Activated CD8-positive, alpha-beta memory T cell treated with anti-CD3 and anti-CD28 coated beads, Interleukin-2, amount 10 ng/mL, durations not matched to agents 7 days and 5 days (primary cell): ENCODE measurements at regions not wholly inside any gene's neighbourhood (a gene's known extent, or its start where the extent isn't known, plus 50 kb on each side); places are given as distances from the start of the nearest gene placed in this dataset.
"Not testable (repeated sequence)": the region's sequence is repeated elsewhere in the genome, so short reads cannot be mapped to it uniquely, and the experiment has no call there.

Experiments used
- ATAC-seq: fragments of 150-1000 bp; cut with Tn5 transposase; one replicate; pipeline ENCODE4 v1.10.0; 2021; ENCODE audit warnings: moderate library complexity
- CTCF ChIA-PET: fragments of 350-600 bp; sonication (Branson Sonifier 250); formaldehyde crosslinking; loops from one replicate; lab custom pipeline; 2021; ENCODE audit warnings: antibody characterized with exemption; lab: Charles Lee
- DNase-seq: peaks from one replicate; pipeline ENCODE4 v3.0.0-alpha.2; 2020
- H3K27ac Mint-ChIP-seq: one replicate; pipeline ENCODE4 v1.8.0; 2021; ENCODE audit warnings: mild to moderate bottlenecking, mixed read lengths
- H3K27me3 Mint-ChIP-seq: one replicate; pipeline ENCODE4 v1.8.0; 2021; ENCODE audit warnings: mixed read lengths
- H3K36me3 Mint-ChIP-seq: one replicate; pipeline ENCODE4 v1.8.0; 2021; ENCODE audit warnings: mild to moderate bottlenecking, mixed read lengths
- H3K4me1 Mint-ChIP-seq: one replicate; pipeline ENCODE4 v1.8.0; 2021; ENCODE audit warnings: mixed read lengths
- H3K4me3 Mint-ChIP-seq: one replicate; pipeline ENCODE4 v1.8.0; 2021; ENCODE audit warnings: mild to moderate bottlenecking, moderate library complexity, mixed read lengths
- H3K9me3 Mint-ChIP-seq: one replicate; pipeline ENCODE4 v1.8.0; 2022; ENCODE audit warnings: low read depth, mixed read lengths

- Mint-ChIP-seq H3K27ac (no peak overlapping the region), H3K36me3 (no peaks in the 10 kb centered on the region)
- no peak for ATAC-seq
Observed at GRCh38 chr4:85209161-85209560, 242.7 kb upstream of the WDFY3 start.

DNA sequence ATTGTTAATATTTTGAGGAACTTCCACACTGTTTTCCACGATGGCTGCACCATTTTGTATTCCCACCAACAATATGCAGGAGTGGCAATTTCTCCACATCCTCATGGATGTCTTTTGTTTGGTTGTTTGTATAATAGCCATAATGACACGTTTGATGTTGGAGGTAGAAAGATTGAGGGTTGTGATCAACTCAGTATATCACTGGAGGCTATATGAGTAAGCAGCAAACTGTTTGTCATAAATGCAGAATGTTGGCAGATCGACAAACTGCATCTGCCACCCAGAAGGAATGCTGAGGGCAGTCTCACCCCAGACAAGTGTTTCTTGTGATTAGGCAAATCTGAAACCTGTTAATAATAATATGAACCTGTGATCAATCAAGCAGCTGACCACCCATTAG, 243.9 kb upstream of the WDFY3 start:
- Mint-ChIP-seq H3K27ac (no peak overlapping the region), H3K4me3 (no peak overlapping the region), H3K36me3 (no peaks in the 10 kb centered on the region), H3K9me3 (peaks cover 3% of the 10 kb centered on the region), H3K27me3 (no peaks in the 10 kb centered on the region), H3K4me1 (no peaks in the 10 kb centered on the region)
- DNase-seq (no peak), ATAC-seq (no peak)
- CTCF ChIA-PET = no interaction called here

More at GRCh38 chr4:85209161-85209560, 242.7 kb upstream of the WDFY3 start:
- DNase-seq = no peak
- Mint-ChIP-seq H3K4me1 (no peaks in the 10 kb centered on the region), H3K27me3 (no peaks in the 10 kb centered on the region), H3K4me3 (no peak overlapping the region), H3K9me3 (peaks cover 3% of the 10 kb centered on the region)
- CTCF ChIA-PET = no interaction called here

DNA sequence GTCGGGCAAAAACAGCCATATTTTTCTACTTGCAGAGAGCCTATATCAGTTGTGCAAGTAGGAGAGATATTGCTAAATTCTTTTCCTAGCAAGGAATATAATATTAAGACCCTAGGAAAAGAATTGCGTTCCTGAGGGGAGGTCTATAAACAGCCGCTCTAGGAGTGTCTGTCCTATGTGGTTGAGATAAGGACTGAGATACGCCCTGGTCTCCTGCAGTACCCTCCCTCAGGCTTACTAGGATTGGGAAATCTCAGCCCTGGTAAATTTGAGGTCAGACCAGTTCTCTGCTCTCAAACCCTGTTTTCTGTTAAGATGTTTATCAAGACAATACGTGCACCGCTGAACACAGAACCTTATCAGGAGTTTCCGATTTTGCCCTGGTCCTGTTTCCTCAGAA, 250.1 kb upstream of the WDFY3 start:
- CTCF ChIA-PET, H3K4me1 Mint-ChIP-seq, H3K27ac Mint-ChIP-seq, H3K36me3 Mint-ChIP-seq, H3K27me3 Mint-ChIP-seq, H3K4me3 Mint-ChIP-seq, H3K9me3 Mint-ChIP-seq, DNase-seq, ATAC-seq: not testable (repeated sequence)

GRCh38 chr4:85218756-85219155, 252.3 kb upstream of the WDFY3 start:
- CTCF ChIA-PET = no interaction called here
- no peaks in the 10 kb centered on the region for H3K4me1 Mint-ChIP-seq
- no peaks in the 10 kb centered on the region for H3K27me3 Mint-ChIP-seq
- H3K36me3 Mint-ChIP-seq = no peaks in the 10 kb centered on the region
- H3K9me3 Mint-ChIP-seq = no peaks in the 10 kb centered on the region
- ATAC-seq (no peak), DNase-seq (no peak)
- no peak overlapping the region for H3K27ac Mint-ChIP-seq
- H3K4me3 Mint-ChIP-seq = no peak overlapping the region

DNA sequence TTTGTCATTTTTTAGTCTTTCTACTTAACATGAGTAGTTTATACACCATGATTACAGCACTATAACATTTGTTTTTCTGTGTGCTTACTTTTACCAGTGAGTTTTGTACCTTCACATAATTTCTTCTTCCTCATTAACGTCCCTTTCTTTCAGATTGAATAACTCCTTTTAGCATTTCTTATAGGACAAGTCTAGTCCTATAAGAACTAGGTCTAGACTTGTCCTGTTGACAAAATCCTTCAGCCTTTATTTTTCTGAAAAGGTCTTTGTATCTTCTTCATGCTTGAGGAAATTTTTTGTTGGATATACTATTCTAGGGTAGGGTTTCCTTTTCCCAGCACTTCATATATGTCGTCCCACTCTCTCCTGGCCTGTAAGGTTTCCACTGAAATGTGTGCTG, 253.3 kb upstream of the ARHGAP24 start:
- no peak overlapping the region for H3K4me3 Mint-ChIP-seq
- no peak overlapping the region for H3K27ac Mint-ChIP-seq
- H3K36me3 Mint-ChIP-seq = no peaks in the 10 kb centered on the region
- H3K4me1 Mint-ChIP-seq = no peaks in the 10 kb centered on the region
- no peaks in the 10 kb centered on the region for H3K9me3 Mint-ChIP-seq
- H3K27me3 Mint-ChIP-seq = no peaks in the 10 kb centered on the region
- DNase-seq (no peak), ATAC-seq (no peak)
- CTCF ChIA-PET = no interaction called here

DNA sequence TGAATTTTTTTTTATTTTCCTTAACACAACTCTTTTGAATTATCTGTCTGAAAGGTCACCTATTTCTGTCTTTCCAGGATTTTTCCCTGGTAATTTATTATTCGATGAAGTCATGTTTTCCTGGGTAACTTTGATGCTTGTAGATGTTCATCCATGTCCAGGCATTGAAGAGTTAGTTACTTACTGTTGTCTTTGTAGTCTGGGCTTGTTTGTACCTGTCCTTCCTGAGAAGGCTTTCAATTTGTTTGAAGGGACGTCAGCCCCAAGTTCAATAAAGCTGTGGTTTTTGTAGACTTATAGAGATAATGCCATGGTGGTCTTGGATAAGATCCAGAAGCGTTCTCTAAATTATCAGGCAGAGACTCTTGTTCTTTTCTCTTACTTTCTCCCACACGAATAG, 252.4 kb upstream of the ARHGAP24 start:
- no peaks in the 10 kb centered on the region for H3K9me3 Mint-ChIP-seq
- CTCF ChIA-PET = no interaction called here

DNA sequence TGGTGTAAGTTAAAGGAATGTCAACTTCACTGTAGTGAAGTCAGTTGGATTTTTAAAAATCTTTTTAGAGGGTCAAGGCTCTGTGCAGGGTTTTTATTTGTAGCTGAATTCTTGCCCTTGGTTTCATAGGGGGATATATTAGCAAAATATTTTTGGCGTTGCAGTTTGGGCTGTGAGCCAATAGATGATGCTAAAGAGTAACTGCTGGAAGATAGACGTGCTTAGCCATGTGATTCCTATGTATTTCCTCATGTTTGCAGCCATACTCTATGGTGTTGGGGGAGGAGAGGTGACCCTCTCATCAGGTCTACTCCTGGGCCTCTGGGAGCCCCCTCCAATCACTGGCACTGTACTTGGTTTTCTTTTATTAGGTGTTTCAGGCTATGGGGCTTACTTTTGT, 246.7 kb upstream of the ARHGAP24 start:
- CTCF ChIA-PET = no interaction called here
- no peak for ATAC-seq
- no peaks in the 10 kb centered on the region for H3K27me3 Mint-ChIP-seq

More for the DNA sequence above, 252.4 kb upstream of the ARHGAP24 start:
- H3K27me3 Mint-ChIP-seq = no peaks in the 10 kb centered on the region
- DNase-seq (no peak), ATAC-seq (no peak)
- no peak overlapping the region for H3K4me3 Mint-ChIP-seq
- H3K27ac Mint-ChIP-seq = no peak overlapping the region
- no peaks in the 10 kb centered on the region for H3K4me1 Mint-ChIP-seq
- no peaks in the 10 kb centered on the region for H3K36me3 Mint-ChIP-seq

DNA sequence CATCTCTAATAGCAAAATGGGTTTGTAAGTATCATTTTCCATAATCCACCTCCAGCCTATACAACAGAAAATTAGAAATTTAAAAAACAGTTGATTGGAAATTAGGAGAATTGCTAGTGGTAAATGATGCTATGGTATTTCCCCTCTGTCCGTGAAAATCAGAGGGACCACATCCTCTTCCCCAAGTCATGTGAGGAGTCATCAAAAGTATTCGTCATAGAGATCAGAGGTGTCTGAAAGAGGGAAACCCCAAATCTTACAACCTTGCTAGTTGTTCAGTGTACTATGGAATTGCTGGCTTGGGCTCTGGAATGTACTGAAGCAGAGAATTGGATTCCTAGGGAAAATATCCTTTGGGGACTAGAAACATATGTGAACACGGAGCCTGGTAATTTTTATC, 241.4 kb upstream of the ARHGAP24 start:
- DNase-seq (no peak), ATAC-seq (no peak)
- Mint-ChIP-seq H3K9me3 (no peaks in the 10 kb centered on the region), H3K4me3 (no peak overlapping the region), H3K36me3 (no peaks in the 10 kb centered on the region), H3K4me1 (no peaks in the 10 kb centered on the region), H3K27ac (no peak overlapping the region), H3K27me3 (no peaks in the 10 kb centered on the region)
- CTCF ChIA-PET = no interaction called here

More for the DNA sequence above, 246.7 kb upstream of the ARHGAP24 start:
- H3K4me3 Mint-ChIP-seq = no peak overlapping the region
- no peaks in the 10 kb centered on the region for H3K4me1 Mint-ChIP-seq
- no peak overlapping the region for H3K27ac Mint-ChIP-seq
- DNase-seq = no peak
- no peaks in the 10 kb centered on the region for H3K9me3 Mint-ChIP-seq
- no peaks in the 10 kb centered on the region for H3K36me3 Mint-ChIP-seq

DNA sequence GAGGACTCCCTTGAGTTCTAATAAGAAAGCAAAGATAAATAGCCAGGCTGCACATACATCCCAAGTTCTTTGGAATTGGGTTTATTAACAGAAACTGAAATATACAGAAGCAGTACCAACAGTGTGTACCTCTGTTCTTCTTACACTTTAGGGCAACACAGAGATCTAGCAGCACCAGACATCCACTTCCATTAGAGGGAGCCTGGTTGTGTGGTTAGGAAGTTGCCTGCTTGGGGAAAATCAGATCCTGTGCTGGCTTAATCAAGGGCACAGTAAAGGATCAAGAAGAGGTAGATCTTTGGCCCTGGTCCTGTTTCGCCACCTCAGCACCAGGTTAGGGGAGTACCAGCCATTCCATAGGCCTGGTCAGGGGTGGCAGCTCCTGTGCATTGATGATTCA, 231.1 kb upstream of the ARHGAP24 start:
- Mint-ChIP-seq H3K9me3 (peaks cover 14% of the 10 kb centered on the region), H3K36me3 (no peaks in the 10 kb centered on the region), H3K27me3 (no peaks in the 10 kb centered on the region), H3K27ac (no peak overlapping the region), H3K4me3 (no peak overlapping the region), H3K4me1 (no peaks in the 10 kb centered on the region)
- no peak for DNase-seq
- no peak for ATAC-seq
- CTCF ChIA-PET = no interaction called here

GRCh38 chr4:85244638-85245037, 230.3 kb upstream of the ARHGAP24 start:
- CTCF ChIA-PET = no interaction called here
- peaks cover 14% of the 10 kb centered on the region for H3K9me3 Mint-ChIP-seq
- ATAC-seq (no peak), DNase-seq (no peak)
- no peak overlapping the region for H3K4me3 Mint-ChIP-seq
- H3K4me1 Mint-ChIP-seq = no peaks in the 10 kb centered on the region
- no peaks in the 10 kb centered on the region for H3K27me3 Mint-ChIP-seq
- H3K36me3 Mint-ChIP-seq = no peaks in the 10 kb centered on the region
- no peak overlapping the region for H3K27ac Mint-ChIP-seq

- CTCF ChIA-PET = interaction anchor here (0.6 kb wide), 1 partner anchor 35 kb away, joined by 3 read pairs; no protein-coding TSS in a partner anchor
- Mint-ChIP-seq H3K27ac (no peak overlapping the region), H3K27me3 (no peaks in the 10 kb centered on the region), H3K36me3 (no peaks in the 10 kb centered on the region), H3K4me1 (no peaks in the 10 kb centered on the region), H3K4me3 (no peak overlapping the region), H3K9me3 (peaks cover 12% of the 10 kb centered on the region)
- ATAC-seq = no peak
- DNase-seq = no peak
Observed at GRCh38 chr4:85246055-85246454, 228.9 kb upstream of the ARHGAP24 start.

- CTCF ChIA-PET = no interaction called here
- Mint-ChIP-seq H3K27me3 (no peaks in the 10 kb centered on the region), H3K4me3 (no peak overlapping the region), H3K9me3 (peaks cover 11% of the 10 kb centered on the region), H3K4me1 (no peaks in the 10 kb centered on the region), H3K27ac (no peak overlapping the region), H3K36me3 (no peaks in the 10 kb centered on the region)
- DNase-seq (no peak), ATAC-seq (no peak)
Observed at GRCh38 chr4:85250852-85251251, 224.1 kb upstream of the ARHGAP24 start.

DNA sequence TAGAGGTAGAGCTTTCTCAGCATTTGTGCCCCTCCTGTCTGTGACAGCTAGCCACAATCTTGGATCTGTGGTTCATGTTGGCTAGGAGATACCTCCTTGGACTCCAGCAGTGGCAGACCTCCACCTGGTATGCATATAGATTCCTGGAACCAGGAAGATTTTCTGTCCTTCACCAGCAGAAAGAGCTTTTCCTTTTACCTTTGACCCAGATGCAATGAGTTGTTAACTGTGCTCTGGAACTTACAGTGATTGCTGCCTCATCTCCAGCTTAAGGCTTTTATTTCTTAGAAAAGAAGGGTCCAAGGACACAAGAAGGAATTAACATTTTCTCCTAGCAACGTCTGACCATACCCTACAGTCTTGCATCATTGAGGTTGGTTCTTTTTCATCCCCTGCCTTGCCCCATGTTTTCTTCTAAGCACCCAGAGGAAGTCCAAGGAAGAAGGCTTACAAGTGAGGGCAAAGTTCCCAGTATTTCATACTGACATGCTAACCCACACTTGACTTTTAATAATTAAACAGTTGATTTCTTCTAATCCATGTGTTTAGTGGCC, 217.1 kb upstream of the ARHGAP24 start:
- no peaks in the 10 kb centered on the region for H3K27me3 Mint-ChIP-seq
- no peak overlapping the region for H3K4me3 Mint-ChIP-seq
- no peaks in the 10 kb centered on the region for H3K4me1 Mint-ChIP-seq
- CTCF ChIA-PET = no interaction called here
- no peak overlapping the region for H3K27ac Mint-ChIP-seq
- H3K9me3 Mint-ChIP-seq = peaks cover 7% of the 10 kb centered on the region
- no peak for ATAC-seq
- no peak for DNase-seq
- H3K36me3 Mint-ChIP-seq = no peaks in the 10 kb centered on the region

DNA sequence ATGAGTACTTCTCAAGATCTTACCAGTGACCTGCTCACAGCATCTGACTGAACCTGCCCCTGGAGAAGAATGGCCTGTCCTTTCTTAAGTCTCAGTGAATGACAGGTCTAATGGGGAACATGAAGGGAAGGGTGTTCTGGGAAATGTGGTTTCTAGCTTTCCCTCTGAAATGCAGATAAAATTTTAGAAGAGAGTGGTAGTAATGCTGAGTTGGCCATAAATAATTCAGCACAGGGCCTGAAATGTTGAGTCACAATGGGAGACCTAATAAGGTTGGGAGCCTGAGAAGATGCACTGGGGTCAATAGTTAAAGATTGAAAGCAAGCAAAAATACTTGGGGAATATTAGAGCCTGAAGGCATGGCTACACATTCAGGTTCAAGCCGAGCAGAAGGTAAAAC, 214.9 kb upstream of the ARHGAP24 start:
- Mint-ChIP-seq H3K9me3 (peaks cover 4% of the 10 kb centered on the region), H3K27me3 (no peaks in the 10 kb centered on the region), H3K36me3 (no peaks in the 10 kb centered on the region), H3K27ac (no peak overlapping the region), H3K4me1 (no peaks in the 10 kb centered on the region), H3K4me3 (no peak overlapping the region)
- no peak for DNase-seq
- CTCF ChIA-PET = no interaction called here
- no peak for ATAC-seq

DNA sequence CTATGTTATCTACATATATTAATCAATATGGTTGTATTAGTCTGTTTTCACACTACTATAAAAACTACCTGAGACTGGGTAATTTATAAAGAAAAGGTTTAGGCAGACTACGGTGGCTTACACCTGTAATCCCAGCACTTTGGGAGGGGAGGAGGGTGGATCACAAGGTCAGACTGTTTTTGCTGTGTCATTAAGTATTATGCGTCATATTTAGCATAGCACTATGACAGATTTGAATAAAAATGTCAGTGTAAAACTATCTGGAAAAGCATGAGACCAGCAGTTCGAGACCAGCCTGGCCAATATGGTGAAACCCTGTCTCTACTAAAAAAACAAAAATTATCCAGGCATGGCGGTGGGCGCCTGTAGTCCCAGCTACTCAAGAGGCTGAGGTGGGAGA, 209.7 kb upstream of the ARHGAP24 start:
- CTCF ChIA-PET = no interaction called here
- Mint-ChIP-seq H3K27ac (no peak overlapping the region), H3K9me3 (no peaks in the 10 kb centered on the region), H3K27me3 (no peaks in the 10 kb centered on the region), H3K4me1 (no peaks in the 10 kb centered on the region), H3K36me3 (no peaks in the 10 kb centered on the region), H3K4me3 (no peak overlapping the region)
- ATAC-seq (no peak), DNase-seq (no peak)
